HepG2 (cell line): ENCODE measurements at regions not wholly inside any gene's neighbourhood (a gene's known extent, or its start where the extent isn't known, plus 50 kb on each side); places are given as distances from the start of the nearest gene placed in this dataset.
A peak's percentile ranks its signal among the peaks of the same experiment; 100 is the strongest.
"Not testable (repeated sequence)": the region's sequence is repeated elsewhere in the genome, so short reads cannot be mapped to it uniquely, and the experiment has no call there.

Experiments
- ATAC-seq: fragments of 200-7000 bp; cut with Tn5 transposase; 3 replicates; pipeline ENCODE4 v1.9.1; 2020; ENCODE audit warnings: mild to moderate bottlenecking, moderate library complexity
- BruUV-seq: library from RNA; stranded (reverse); fragments of 400-500 nt; replicated peaks from 2 replicates; lab custom pipeline; 2021; lab: Mats Ljungman, UMichigan
- CTCF ChIA-PET: fragments of 300-600 bp; formaldehyde crosslinking; extraction: SDS; loops from one replicate; lab custom pipeline; 2021; ENCODE audit warnings: low total read pairs, inconsistent platforms, low intra/inter-chr PET ratio; lab: Yijun Ruan, JAX
- POLR2A ChIA-PET: fragments of 350-600 bp; sonication (Branson Sonifier 250); formaldehyde crosslinking; loops from one replicate; lab custom pipeline; 2020; ENCODE audit warnings: antibody characterized with exemption, inconsistent platforms; lab: Yijun Ruan, JAX
- DNase-seq: peaks from one replicate; pipeline ENCODE4 v3.0.0-alpha.2; 2015; ENCODE audit warnings: low spot score
- FAIRE-seq: peaks from 3 replicates; lab custom pipeline; 2011; peaks lifted over from hg19 to GRCh38; lab: Jason Lieb, UNC
- H2AFZ ChIP-seq: one replicate; pipeline ENCODE4 v1.6.1; 2011; ENCODE audit warnings: low read length, inconsistent platforms
- H3K27ac ChIP-seq: fragments of 300-600 bp; 3 replicates; pipeline ENCODE4 v1.8.0; 2011; ENCODE audit warnings: mixed run types, mild to moderate bottlenecking, mixed read lengths, low read length, inconsistent platforms; ENCODE audit not compliant: insufficient read depth; ENCODE audit errors: extremely low read length
- H3K27me3 ChIP-seq, 2 experiments: fragments of 200-600 bp in 1 of 2; 2 replicates in 1 of 2; 3 replicates in 1 of 2; pipeline versions ENCODE4 v1.6.0 to v1.8.0; 2011; ENCODE audit warnings: low read length in 2 of 2, mild to moderate bottlenecking in 2 of 2, moderate library complexity in 2 of 2, inconsistent platforms in 1 of 2; ENCODE audit not compliant: insufficient read depth in 2 of 2, control insufficient read depth in 1 of 2
- H3K36me3 ChIP-seq, 2 experiments: fragments of 200-600 bp in 1 of 2; replicated peaks in 1 of 2; 2 replicates in 1 of 2; 3 replicates in 1 of 2; pipeline versions ENCODE4 v1.5.1 to v1.8.0; 2011; ENCODE audit warnings: low read length in 2 of 2, inconsistent platforms in 1 of 2; ENCODE audit not compliant: insufficient read depth in 2 of 2, control insufficient read depth in 1 of 2
- H3K4me1 ChIP-seq: 2 replicates; pipeline ENCODE4 v1.5.1; 2012; ENCODE audit warnings: low read length, inconsistent platforms; ENCODE audit not compliant: insufficient read depth
- H3K4me2 ChIP-seq: 2 replicates; pipeline ENCODE4 v1.6.0; 2011; ENCODE audit warnings: low read depth, low read length, inconsistent platforms
- H3K4me3 ChIP-seq, 3 experiments: fragments of 200-600 bp in 1 of 3; sonication (generic), shearing (Covaris generic) in 1 of 3; replicated peaks in 1 of 3; 2 replicates each; pipeline ENCODE4 v1.5.1; 2011 to 2016; ENCODE audit warnings: low read length in 3 of 3, inconsistent platforms in 2 of 3, low read depth in 2 of 3, mild to moderate bottlenecking in 2 of 3, control low read depth in 1 of 3, mixed read lengths in 1 of 3; ENCODE audit not compliant: insufficient read depth in 1 of 3
- H3K79me2 ChIP-seq: one replicate; pipeline ENCODE4 v1.6.1; 2011; ENCODE audit warnings: low read length, inconsistent platforms; ENCODE audit not compliant: insufficient read depth
- H3K9ac ChIP-seq: 2 replicates; pipeline ENCODE4 v1.6.0; 2011; ENCODE audit warnings: mild to moderate bottlenecking, low read depth, low read length, inconsistent platforms; ENCODE audit not compliant: insufficient read depth
- H3K9me3 ChIP-seq: 2 replicates; pipeline ENCODE4 v1.5.1; 2012; ENCODE audit warnings: mild to moderate bottlenecking, low read length
- H4K20me1 ChIP-seq: 2 replicates; pipeline ENCODE4 v1.6.0; 2011; ENCODE audit warnings: inconsistent platforms, mild to moderate bottlenecking, low read length, moderate library complexity; ENCODE audit not compliant: insufficient read depth
- WGBS: methylation state at CpG from one replicate; pipeline ENCODE4 v1.1.6; 2017; ENCODE audit warnings: low lambda C conversion rate; 5-methylcytosine and 5-hydroxymethylcytosine counted together
- in situ Hi-C: cut with HindIII; loops from 2 replicates; pipeline ENCODE4 v1.10.0; 2017; ENCODE audit warnings: low pct_unique_long_range_greater_than_20kb; ENCODE audit not compliant: extremely low pct_ligation_motif_present
- intact Hi-C: fragments of 100-400 bp; cut with micrococcal nuclease; formaldehyde crosslinking; loops from one replicate; pipeline ENCODE4 v1.10.0; 2022; ENCODE audit not compliant: unreplicated experiment
- TF ChIP-seq, protein P1 (sequence below), 2 experiments: IDR thresholded peaks; 2 replicates each; pipeline ENCODE4 v1.6.1; 2011 to 2012; ENCODE audit warnings: low read length in 2 of 2, borderline replicate concordance in 1 of 2, low read depth in 1 of 2, mild to moderate bottlenecking in 1 of 2, moderate library complexity in 1 of 2

DNA sequence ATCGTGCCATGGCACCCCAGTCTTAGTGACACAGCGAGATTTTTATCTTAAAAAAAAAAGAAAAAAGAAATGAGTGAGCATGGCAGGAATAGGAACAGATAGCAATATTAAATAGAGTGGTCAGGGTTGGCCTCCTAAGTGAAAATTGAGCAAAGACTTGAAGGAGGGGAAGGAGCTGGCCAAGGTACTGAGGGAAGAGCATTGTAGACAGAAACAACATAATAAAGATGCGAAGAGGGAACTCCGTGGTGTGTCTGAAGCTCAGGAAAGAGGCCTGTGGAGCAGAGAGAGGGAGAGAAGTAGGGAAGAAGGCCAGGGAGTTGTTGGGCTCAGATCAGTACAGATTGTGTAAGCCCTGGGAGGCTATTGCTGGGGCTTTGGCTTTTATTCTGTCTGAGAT is 1256.1 kb downstream of the FOXD4L5 start:
- POLR2A ChIA-PET, H3K4me2 ChIP-seq: not testable (repeated sequence)

DNA sequence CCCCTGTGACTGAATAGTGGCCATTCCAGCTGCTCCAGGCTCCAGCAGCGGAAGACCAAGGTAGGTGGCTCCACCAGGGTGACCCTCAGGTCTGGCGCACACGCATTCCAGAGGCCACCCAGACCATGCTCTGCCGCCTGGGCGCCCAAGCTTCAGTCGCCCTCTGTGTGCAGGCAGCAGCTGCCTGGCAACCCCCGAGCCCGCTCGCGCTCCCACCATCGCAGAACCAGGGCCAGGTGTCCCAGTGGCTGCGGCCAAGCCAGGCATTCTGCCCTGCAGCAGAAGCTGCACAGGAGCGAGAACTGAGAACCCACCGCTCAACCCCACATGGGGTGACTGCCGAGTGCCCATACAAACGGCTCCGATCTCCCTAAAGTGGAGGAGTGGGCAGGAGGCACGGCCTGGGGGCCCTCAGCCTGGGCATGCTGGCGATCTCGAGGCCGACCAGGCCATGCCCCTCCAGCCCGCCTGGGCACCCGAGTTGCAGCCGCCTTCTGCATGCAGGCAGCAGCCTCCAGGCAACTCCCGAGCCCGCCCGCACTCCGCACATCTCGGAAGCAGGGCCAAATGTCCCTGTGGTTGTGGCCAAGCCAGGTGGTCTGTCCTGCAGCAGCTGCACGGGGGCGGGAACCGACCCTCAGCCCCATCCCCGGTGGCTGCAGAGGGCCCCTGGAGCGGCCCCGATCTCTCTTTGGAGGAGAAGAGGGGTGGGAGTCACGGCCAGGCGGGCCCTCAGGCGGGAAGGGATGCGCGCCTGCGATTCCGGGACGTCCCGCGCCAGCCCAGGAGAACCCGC is 1264.1 kb downstream of the FOXD4L5 start:
- H4K20me1 ChIP-seq, H3K27ac ChIP-seq, POLR2A ChIA-PET, DNase-seq, H3K36me3 ChIP-seq, H2AFZ ChIP-seq, FAIRE-seq, H3K27me3 ChIP-seq, H3K4me1 ChIP-seq, H3K9ac ChIP-seq, H3K79me2 ChIP-seq, CTCF ChIA-PET, intact Hi-C loops, ATAC-seq, BruUV-seq, H3K4me2 ChIP-seq, H3K9me3 ChIP-seq, in situ Hi-C loops, H3K4me3 ChIP-seq: not testable (repeated sequence)
- 40% methylated on average over 8 of the region's 46 CpGs for WGBS

More for the DNA sequence above, 1256.1 kb downstream of the FOXD4L5 start:
- H3K79me2 ChIP-seq, DNase-seq, BruUV-seq, FAIRE-seq, H4K20me1 ChIP-seq, CTCF ChIA-PET, H3K4me3 ChIP-seq, H3K9ac ChIP-seq, ATAC-seq, intact Hi-C loops, H3K27ac ChIP-seq, H3K27me3 ChIP-seq, H3K36me3 ChIP-seq, H3K9me3 ChIP-seq, H3K4me1 ChIP-seq, in situ Hi-C loops, H2AFZ ChIP-seq: not testable (repeated sequence)
- WGBS = 18% methylated on average over 4 of the region's 4 CpGs
- TF ChIP-seq, protein P1, sequence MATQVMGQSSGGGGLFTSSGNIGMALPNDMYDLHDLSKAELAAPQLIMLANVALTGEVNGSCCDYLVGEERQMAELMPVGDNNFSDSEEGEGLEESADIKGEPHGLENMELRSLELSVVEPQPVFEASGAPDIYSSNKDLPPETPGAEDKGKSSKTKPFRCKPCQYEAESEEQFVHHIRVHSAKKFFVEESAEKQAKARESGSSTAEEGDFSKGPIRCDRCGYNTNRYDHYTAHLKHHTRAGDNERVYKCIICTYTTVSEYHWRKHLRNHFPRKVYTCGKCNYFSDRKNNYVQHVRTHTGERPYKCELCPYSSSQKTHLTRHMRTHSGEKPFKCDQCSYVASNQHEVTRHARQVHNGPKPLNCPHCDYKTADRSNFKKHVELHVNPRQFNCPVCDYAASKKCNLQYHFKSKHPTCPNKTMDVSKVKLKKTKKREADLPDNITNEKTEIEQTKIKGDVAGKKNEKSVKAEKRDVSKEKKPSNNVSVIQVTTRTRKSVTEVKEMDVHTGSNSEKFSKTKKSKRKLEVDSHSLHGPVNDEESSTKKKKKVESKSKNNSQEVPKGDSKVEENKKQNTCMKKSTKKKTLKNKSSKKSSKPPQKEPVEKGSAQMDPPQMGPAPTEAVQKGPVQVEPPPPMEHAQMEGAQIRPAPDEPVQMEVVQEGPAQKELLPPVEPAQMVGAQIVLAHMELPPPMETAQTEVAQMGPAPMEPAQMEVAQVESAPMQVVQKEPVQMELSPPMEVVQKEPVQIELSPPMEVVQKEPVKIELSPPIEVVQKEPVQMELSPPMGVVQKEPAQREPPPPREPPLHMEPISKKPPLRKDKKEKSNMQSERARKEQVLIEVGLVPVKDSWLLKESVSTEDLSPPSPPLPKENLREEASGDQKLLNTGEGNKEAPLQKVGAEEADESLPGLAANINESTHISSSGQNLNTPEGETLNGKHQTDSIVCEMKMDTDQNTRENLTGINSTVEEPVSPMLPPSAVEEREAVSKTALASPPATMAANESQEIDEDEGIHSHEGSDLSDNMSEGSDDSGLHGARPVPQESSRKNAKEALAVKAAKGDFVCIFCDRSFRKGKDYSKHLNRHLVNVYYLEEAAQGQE (IDR thresholded peaks at IDR 0.05; ENCODE audit: borderline replicate concordance in 1 of 2, low read depth in 1 of 2, low read length in 2 of 2) = peak in 1 of 2 experiments; percentile 19; a peak in 1 of 4 replicates

DNA sequence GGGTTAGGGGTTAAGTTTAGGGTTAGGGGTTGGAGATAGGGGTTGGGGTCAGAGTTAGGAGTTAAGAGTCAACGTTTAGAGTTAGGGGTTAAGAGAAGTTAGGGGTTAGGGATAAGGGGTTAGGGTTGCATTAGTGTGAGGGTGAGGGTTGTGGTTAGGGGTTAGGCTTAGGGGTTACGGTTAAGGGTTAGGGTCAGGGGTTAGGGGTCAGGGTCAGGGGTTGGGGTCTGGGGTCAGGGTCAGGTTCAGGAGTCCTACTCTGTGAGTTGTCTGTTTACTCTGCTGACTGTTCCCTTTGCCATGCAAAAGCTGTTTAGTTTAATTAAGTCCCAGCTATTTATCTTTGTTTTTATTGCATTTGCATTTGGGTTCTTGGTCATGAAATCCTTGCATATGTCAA is 1267.3 kb downstream of the FOXD4L5 start:
- intact Hi-C loops = not testable (repeated sequence)

More for the DNA sequence above, 1267.3 kb downstream of the FOXD4L5 start:
- H3K36me3 ChIP-seq, FAIRE-seq, DNase-seq, BruUV-seq, H3K4me3 ChIP-seq, H4K20me1 ChIP-seq, H3K27ac ChIP-seq, H3K4me2 ChIP-seq, H3K9me3 ChIP-seq, CTCF ChIA-PET, H3K4me1 ChIP-seq, H3K9ac ChIP-seq, H2AFZ ChIP-seq, H3K79me2 ChIP-seq, POLR2A ChIA-PET, ATAC-seq, H3K27me3 ChIP-seq, in situ Hi-C loops: not testable (repeated sequence)
- WGBS = 16% methylated on average over 2 of the region's 2 CpGs
